ENCODE measurements at regions not wholly inside any gene's neighbourhood (a gene's known extent, or its start where the extent isn't known, plus 50 kb on each side); places are given as distances from the start of the nearest gene placed in this dataset.

DNA sequence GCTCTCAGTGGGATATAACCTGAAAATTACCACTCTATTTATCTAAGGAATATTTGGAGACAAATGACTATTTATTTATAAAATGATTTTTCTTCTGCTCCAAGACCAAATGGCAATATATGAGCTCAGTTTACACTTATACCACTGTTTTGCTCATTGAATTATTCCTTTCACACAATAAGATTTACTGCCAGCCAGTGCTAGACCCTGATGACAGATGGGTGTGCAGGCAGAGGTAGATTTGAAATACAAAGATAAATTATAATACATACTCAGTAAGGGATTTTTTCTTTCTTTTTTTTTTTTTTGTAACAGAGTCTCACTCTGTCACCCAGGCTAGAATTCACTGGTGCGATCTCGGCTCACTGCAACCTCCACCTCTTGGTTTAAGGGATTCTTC lies 980.3 kb downstream of the EPHA3 start:
- H3K27ac Mint-ChIP-seq = no peak overlapping the region
- no peak for DNase-seq (ENCODE audit: low spot score)
- H3K36me3 Mint-ChIP-seq (ENCODE audit: low read depth) = no peaks in the 10 kb centered on the region
- H3K4me1 Mint-ChIP-seq (ENCODE audit: low read depth) = no peaks in the 10 kb centered on the region
- intact Hi-C loops (cut with micrococcal nuclease) = no loop called here
- H3K27me3 Mint-ChIP-seq (ENCODE audit: low read depth) = no peaks in the 10 kb centered on the region
- no peak overlapping the region for H3K4me3 Mint-ChIP-seq (ENCODE audit: low read depth)
- peaks cover under 1% of the 10 kb centered on the region for H3K9me3 Mint-ChIP-seq

DNA sequence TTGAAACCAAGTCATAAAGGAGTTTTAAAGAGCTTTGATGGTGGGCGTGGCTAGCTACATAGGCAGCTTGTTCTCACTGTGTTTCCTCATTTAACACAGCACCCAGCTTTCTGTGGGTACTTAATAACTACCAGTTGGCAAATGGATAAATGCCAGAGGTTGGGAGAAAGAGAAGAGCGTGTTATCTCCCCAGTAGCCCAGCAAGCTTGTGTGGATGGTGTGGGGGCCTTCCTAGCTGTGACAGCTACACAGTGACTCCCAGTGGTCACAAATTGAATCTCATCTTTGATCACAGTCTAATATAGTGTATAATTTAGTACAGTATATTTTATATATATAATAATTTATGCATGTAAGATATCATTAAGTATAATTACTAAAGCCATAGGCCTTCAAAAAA lies 984.1 kb downstream of the EPHA3 start:
- no peaks in the 10 kb centered on the region for H3K9me3 Mint-ChIP-seq
- H3K4me3 Mint-ChIP-seq (ENCODE audit: low read depth) = no peak overlapping the region
- no peaks in the 10 kb centered on the region for H3K27me3 Mint-ChIP-seq (ENCODE audit: low read depth)
- intact Hi-C loops (cut with micrococcal nuclease) = no loop called here
- no peak overlapping the region for H3K27ac Mint-ChIP-seq
- no peaks in the 10 kb centered on the region for H3K36me3 Mint-ChIP-seq (ENCODE audit: low read depth)
- DNase-seq (ENCODE audit: low spot score) = no peak
- H3K4me1 Mint-ChIP-seq (ENCODE audit: low read depth) = no peaks in the 10 kb centered on the region

DNA sequence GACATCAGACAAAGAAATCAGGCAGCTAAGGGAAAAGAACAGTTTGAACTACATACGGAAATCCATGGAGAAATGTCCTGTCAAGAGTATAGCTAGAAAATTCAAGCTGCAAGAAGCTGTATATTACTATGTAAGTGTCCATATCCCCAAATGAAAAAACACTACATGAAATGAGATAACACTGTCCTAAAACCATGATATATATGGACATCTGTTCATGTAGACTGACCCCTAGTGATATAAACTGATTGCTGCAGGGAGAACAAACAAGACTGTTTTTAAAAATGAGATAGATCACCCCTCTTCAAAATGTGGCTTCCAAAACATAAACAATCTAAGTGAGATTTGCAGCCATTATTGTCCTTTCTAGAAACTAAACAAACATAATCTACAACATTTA lies 985.6 kb downstream of the EPHA3 start:
- H3K9me3 Mint-ChIP-seq = no peaks in the 10 kb centered on the region
- intact Hi-C loops (cut with micrococcal nuclease) = no loop called here
- DNase-seq (ENCODE audit: low spot score) = no peak
- no peaks in the 10 kb centered on the region for H3K27me3 Mint-ChIP-seq (ENCODE audit: low read depth)
- no peaks in the 10 kb centered on the region for H3K4me1 Mint-ChIP-seq (ENCODE audit: low read depth)
- H3K27ac Mint-ChIP-seq = no peak overlapping the region
- H3K36me3 Mint-ChIP-seq (ENCODE audit: low read depth) = no peaks in the 10 kb centered on the region
- H3K4me3 Mint-ChIP-seq (ENCODE audit: low read depth) = no peak overlapping the region

DNA sequence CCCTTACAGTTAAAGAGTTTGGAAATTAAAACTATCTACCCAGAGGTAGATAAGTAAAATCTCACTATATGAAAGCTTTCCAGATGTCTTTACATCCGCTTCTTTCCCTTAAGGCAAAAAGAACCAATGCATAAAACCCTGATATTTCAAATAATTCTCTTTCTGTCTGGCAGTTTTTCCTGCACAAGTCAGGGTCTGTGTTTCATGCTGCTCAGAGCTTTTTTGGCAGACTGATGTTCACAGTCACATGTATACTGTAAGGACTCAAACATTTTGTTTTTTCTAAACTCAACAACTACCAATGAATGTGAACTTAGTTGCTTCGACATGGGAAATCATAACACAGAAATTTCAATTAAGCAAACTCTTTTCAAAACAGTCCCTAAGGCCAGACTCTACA lies 988.4 kb downstream of the EPHA3 start:
- intact Hi-C loops (cut with micrococcal nuclease) = no loop called here
- Mint-ChIP-seq H3K4me3 (ENCODE audit: low read depth) (no peak overlapping the region), H3K36me3 (ENCODE audit: low read depth) (no peaks in the 10 kb centered on the region), H3K9me3 (peaks cover under 1% of the 10 kb centered on the region), H3K4me1 (ENCODE audit: low read depth) (no peaks in the 10 kb centered on the region), H3K27me3 (ENCODE audit: low read depth) (no peaks in the 10 kb centered on the region), H3K27ac (no peak overlapping the region)
- DNase-seq (ENCODE audit: low spot score) = no peak

DNA sequence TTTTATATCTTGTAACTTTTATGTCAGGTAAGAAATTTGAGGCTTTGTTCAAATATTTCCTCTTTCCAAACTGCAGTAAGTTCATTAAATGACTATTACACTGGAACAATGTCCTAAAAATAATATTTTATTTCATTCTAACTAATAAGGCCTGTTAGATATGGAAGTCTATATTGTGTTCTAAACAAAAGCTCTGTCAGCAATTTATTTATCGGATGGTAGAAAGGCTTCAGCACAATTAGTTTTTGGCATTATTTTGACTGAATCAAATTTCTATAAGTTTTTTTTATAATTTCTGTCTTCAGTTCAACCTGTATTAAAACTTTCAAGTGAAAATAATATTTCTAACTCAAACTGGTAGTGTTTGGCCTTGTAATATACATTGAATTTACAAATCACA lies 992.1 kb downstream of the EPHA3 start:
- Mint-ChIP-seq H3K27ac (no peak overlapping the region), H3K36me3 (ENCODE audit: low read depth) (no peaks in the 10 kb centered on the region), H3K4me1 (ENCODE audit: low read depth) (no peaks in the 10 kb centered on the region), H3K4me3 (ENCODE audit: low read depth) (no peak overlapping the region), H3K27me3 (ENCODE audit: low read depth) (no peaks in the 10 kb centered on the region), H3K9me3 (peaks cover 15% of the 10 kb centered on the region)
- intact Hi-C loops (cut with micrococcal nuclease) = no loop called here
- DNase-seq (ENCODE audit: low spot score) = no peak

DNA sequence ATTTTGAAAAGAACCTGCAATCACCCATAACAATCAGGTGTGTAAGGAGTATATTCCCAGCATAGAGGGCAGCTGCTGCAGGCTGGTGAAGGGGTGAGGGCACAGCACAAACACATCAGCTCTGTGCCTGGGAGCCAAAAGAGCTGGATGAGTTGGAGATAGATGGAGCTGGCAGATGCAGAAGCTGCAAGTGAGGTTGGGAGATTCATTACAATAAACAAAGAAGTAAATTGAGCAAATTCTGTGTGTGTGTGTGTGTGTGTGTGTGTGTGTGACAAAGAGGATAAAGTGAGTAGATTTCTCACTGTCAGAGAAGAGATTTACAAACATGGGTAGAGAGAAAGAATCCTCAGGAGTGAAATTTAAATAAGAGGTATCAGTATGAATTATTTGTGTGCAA lies 994.7 kb downstream of the EPHA3 start:
- Mint-ChIP-seq H3K27me3 (ENCODE audit: low read depth) (no peaks in the 10 kb centered on the region), H3K9me3 (peaks cover 19% of the 10 kb centered on the region), H3K36me3 (ENCODE audit: low read depth) (no peaks in the 10 kb centered on the region), H3K4me1 (ENCODE audit: low read depth) (no peaks in the 10 kb centered on the region), H3K4me3 (ENCODE audit: low read depth) (no peak overlapping the region), H3K27ac (no peak overlapping the region)
- intact Hi-C loops (cut with micrococcal nuclease) = no loop called here
- DNase-seq (ENCODE audit: low spot score) = no peak

DNA sequence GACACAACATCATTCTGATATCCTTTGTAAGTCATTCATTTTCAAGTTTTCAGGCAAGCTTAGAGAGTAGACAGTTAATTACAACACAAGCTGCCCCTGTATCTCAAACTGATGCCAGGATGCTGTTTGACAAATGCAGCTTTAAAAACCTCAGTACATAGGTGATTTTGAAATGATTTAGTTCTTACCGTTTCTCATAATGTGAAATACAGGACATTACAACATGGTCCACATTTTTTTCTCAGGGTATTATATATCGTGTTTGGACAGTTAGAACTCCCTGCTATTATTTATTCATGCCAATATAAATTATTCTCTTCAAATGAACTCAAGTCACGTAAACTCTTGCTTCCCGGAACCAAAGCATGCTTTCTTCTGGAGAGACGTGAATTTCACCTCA lies 1013.9 kb downstream of the EPHA3 start:
- no peaks in the 10 kb centered on the region for H3K36me3 Mint-ChIP-seq (ENCODE audit: low read depth)
- no peak overlapping the region for H3K27ac Mint-ChIP-seq
- H3K4me1 Mint-ChIP-seq (ENCODE audit: low read depth) = no peaks in the 10 kb centered on the region
- DNase-seq (ENCODE audit: low spot score) = no peak
- H3K27me3 Mint-ChIP-seq (ENCODE audit: low read depth) = no peaks in the 10 kb centered on the region
- intact Hi-C loops (cut with micrococcal nuclease) = no loop called here
- H3K9me3 Mint-ChIP-seq = peaks cover 33% of the 10 kb centered on the region
- H3K4me3 Mint-ChIP-seq (ENCODE audit: low read depth) = no peak overlapping the region

DNA sequence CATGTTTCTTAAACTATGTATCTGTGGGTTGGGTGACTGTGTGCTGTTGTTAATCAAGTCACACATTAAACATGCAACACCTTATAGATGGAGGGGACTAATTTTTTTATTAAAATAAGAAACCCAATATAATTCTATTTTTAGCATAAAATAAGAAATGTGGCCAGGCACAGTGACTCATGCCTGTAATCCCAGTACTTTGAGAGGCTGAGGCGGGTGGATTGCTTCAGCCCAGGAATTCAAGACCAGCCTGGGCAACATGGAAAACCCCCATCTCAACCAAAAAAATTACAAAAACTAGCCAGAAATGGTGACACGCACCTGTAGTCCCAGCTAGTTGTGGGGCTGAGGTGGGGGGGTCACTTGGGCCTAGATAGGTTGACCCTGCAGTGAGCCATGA lies 1021.0 kb downstream of the EPHA3 start:
- H3K4me3 Mint-ChIP-seq (ENCODE audit: low read depth) = no peak overlapping the region
- no peaks in the 10 kb centered on the region for H3K4me1 Mint-ChIP-seq (ENCODE audit: low read depth)
- intact Hi-C loops (cut with micrococcal nuclease) = no loop called here
- no peaks in the 10 kb centered on the region for H3K27me3 Mint-ChIP-seq (ENCODE audit: low read depth)
- H3K9me3 Mint-ChIP-seq = peaks cover 32% of the 10 kb centered on the region
- no peaks in the 10 kb centered on the region for H3K36me3 Mint-ChIP-seq (ENCODE audit: low read depth)
- DNase-seq (ENCODE audit: low spot score) = no peak
- no peak overlapping the region for H3K27ac Mint-ChIP-seq

DNA sequence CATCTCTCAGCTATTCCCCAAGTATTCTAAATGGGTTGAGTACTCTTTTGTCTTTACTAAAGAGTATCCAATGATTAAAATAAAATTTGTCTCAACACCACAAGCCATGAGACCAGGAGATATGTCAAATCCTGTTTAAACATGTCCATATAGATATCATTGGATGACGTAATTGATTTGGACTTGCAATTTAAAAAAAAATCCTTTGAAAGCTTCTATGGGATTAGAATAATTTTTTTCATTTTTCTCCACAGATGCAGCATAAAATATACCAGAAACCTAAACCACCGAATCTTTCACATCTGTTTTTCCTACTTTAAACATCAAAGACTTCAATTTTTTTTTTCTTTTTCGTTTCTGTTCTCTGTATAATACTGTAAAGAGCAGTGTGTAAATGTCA lies 1022.3 kb downstream of the EPHA3 start:
- no peak overlapping the region for H3K4me3 Mint-ChIP-seq (ENCODE audit: low read depth)
- intact Hi-C loops (cut with micrococcal nuclease) = no loop called here
- no peaks in the 10 kb centered on the region for H3K36me3 Mint-ChIP-seq (ENCODE audit: low read depth)
- DNase-seq (ENCODE audit: low spot score) = no peak
- peaks cover 37% of the 10 kb centered on the region for H3K9me3 Mint-ChIP-seq
- H3K27me3 Mint-ChIP-seq (ENCODE audit: low read depth) = no peaks in the 10 kb centered on the region
- H3K27ac Mint-ChIP-seq = no peak overlapping the region
- H3K4me1 Mint-ChIP-seq (ENCODE audit: low read depth) = no peaks in the 10 kb centered on the region

DNA sequence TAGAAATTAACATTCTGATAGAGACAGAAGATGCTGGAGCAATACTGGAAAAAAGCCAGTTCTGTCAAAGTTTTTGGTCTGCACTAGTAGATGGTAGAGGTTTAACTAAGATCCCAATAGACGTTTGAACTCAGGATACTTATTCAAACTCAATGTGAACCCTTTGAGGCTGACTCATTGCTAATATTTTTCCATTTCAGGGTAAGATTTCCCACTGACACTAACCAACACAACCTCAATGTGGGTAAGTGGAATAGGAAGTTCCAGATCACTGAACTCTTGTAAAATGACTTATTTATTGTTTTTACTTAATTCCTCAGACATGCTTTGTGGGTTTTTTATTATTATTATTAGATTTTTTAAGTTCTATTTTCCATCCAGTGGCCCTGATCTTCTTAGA lies 1024.8 kb downstream of the EPHA3 start:
- no peak for DNase-seq (ENCODE audit: low spot score)
- Mint-ChIP-seq H3K9me3 (peaks cover 34% of the 10 kb centered on the region), H3K4me3 (ENCODE audit: low read depth) (no peak overlapping the region), H3K36me3 (ENCODE audit: low read depth) (no peaks in the 10 kb centered on the region), H3K27ac (no peak overlapping the region), H3K27me3 (ENCODE audit: low read depth) (no peaks in the 10 kb centered on the region), H3K4me1 (ENCODE audit: low read depth) (no peaks in the 10 kb centered on the region)
- intact Hi-C loops (cut with micrococcal nuclease) = no loop called here

DNA sequence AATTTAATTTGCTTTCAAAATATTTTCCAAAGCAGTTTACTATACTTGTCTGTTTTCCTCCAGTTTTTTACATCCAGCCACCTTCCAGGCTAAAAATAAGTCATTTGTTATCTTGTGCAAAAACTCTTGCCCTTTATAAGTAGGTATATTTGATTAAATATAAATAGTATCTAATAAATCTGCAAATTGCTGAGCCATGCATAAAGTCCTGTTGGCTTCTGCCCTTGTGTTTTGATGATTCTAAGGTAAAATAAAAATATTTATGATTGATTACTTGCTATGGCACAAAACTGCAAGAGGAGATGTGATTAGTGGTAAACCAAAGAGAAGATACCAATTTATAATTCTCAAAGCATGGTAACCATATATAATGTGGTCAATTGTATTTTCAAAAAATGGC lies 1026.7 kb downstream of the EPHA3 start:
- Mint-ChIP-seq H3K36me3 (ENCODE audit: low read depth) (no peaks in the 10 kb centered on the region), H3K27me3 (ENCODE audit: low read depth) (no peaks in the 10 kb centered on the region), H3K9me3 (peaks cover 34% of the 10 kb centered on the region), H3K27ac (no peak overlapping the region), H3K4me3 (ENCODE audit: low read depth) (no peak overlapping the region), H3K4me1 (ENCODE audit: low read depth) (no peaks in the 10 kb centered on the region)
- intact Hi-C loops (cut with micrococcal nuclease) = no loop called here
- no peak for DNase-seq (ENCODE audit: low spot score)

DNA sequence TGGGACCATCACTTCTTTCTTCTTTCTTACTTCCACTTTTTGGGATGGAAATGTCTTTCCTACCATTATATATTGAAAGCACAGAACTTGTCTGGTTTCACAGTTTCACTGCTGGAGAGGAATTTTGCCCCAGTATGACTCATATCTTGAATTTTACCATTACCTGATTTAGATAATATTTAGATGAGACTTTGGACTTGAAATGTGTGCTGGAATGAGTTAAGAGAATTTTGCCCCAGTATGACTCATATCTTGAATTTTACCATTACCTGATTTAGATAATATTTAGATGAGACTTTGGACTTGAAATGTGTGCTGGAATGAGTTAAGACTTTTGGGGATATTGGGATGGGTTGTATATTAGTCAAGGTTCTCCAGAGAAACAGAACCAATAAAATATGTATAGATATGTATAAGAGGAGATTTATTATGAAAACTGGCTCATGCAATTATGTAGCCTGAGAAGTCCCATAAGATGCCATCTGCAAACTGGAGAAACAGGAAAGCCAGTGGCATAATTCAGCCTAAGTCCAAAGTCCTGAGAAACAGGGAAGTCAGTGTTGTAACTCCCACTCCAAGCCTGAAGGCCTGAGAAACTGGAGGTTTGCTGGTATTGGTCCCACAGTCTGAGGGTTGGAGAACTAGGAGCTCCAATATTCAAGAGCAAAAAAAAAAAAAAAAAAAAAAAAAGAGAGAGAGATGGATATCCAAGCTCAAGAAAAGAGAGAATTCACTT lies 1029.2 kb downstream of the EPHA3 start:
- Mint-ChIP-seq H3K4me1 (ENCODE audit: low read depth) (no peaks in the 10 kb centered on the region), H3K36me3 (ENCODE audit: low read depth) (no peaks in the 10 kb centered on the region), H3K4me3 (ENCODE audit: low read depth) (no peak overlapping the region)

DNA sequence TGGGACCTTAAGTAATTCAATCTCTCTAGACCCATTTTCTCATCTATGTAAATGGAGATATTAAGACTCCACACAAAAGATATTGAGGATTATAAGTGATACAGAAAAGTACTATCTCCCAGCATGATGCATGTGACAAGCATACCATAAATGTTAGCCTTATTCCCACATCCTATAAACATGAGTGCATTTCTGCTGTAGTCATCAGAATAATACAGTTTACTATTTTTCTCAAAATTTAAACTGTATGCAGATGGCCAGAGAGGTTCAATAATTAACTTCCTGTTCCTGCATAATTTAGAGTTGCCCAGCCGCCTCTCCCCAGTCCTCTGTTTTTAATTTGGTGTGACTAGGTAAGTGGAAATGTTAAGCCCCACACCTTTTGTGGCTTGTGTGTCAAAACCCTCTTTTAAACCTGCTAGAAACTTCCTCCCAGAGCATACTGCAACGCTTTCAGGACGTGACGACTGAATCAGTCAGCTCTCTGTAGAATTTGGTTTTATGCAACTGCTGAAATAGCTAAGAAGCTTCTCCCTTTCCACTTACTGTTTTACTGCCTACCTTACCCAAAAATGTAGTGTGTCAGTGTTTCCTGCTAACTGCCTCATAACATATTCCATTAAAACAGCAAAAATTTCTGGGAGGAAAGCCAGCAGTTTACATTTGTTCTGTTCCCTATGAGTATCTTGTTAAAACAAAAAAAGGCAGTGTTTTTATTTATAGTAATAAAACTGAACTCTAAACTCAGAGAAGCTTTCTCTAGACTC lies 1037.9 kb downstream of the EPHA3 start:
- DNase-seq (ENCODE audit: low spot score) = no peak
- Mint-ChIP-seq H3K4me3 (ENCODE audit: low read depth) (no peak overlapping the region), H3K36me3 (ENCODE audit: low read depth) (no peaks in the 10 kb centered on the region), H3K9me3 (peaks cover 24% of the 10 kb centered on the region), H3K27ac (no peak overlapping the region), H3K4me1 (ENCODE audit: low read depth) (no peaks in the 10 kb centered on the region), H3K27me3 (ENCODE audit: low read depth) (no peaks in the 10 kb centered on the region)
- intact Hi-C loops (cut with micrococcal nuclease) = no loop called here

More for the DNA sequence above, 1029.2 kb downstream of the EPHA3 start:
- Mint-ChIP-seq H3K27me3 (ENCODE audit: low read depth) (no peaks in the 10 kb centered on the region), H3K27ac (no peak overlapping the region), H3K9me3 (peaks cover 30% of the 10 kb centered on the region)
- intact Hi-C loops (cut with micrococcal nuclease) = no loop called here
- DNase-seq (ENCODE audit: low spot score) = no peak
